ENCODE measurements at regions not wholly inside any gene's neighbourhood (a gene's known extent, or its start where the extent isn't known, plus 50 kb on each side); places are given as distances from the start of the nearest gene placed in this dataset.
A peak's percentile ranks its signal among the peaks of the same experiment; 100 is the strongest.

GRCh38 chr20:1827974-1828785 lies 67.0 kb upstream of the SIRPA start:
- DNase-seq = peak; percentile 88 to 98 (median 94)
- intact Hi-C loops (cut with DNase I) = no loop called here

DNA sequence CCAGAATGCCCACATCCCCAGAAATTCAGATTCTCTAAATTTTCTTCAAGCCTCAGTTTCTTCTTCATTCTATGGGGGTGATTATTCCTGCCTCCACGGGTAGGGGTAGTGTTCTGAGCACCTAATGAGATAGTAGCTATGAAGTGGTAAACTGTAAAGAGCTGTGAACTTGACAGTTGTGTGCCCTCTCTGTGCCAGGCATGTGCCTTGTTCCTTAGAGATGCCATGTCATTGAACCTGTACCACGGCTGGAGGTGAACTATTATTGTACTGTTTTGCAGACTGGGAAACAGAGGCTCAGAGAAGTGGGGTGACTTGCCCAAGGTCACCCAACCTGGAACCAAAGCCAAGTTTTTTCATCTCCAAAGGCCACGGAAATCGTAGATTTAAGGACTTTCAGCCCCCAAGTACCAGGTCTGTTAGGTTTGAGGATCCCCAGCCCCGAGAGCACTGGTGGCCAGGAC lies 67.7 kb upstream of the SIRPA start:
- no peak for DNase-seq
- intact Hi-C loops (cut with DNase I) = no loop called here

GRCh38 chr20:1825938-1826445 lies 69.2 kb upstream of the SIRPA start:
- intact Hi-C loops (cut with DNase I) = no loop called here

DNA sequence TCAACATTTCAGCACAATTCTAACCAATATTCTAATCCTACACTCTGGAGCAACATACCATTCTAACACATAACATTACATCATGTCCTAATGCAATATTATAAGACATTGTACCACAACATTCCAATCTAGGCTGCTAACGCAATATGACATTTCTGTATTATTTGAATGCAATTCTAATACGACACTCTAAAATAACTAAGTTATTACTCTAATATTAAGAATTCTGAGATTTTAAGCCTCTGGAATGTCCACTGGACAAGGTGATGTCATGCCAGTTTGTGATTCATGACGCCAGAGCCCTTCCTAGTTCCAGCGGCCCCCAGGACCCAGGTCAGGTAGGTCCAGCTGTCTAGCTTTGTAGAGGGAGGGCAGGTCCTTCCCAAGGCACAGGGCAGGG lies 69.7 kb upstream of the SIRPA start:
- intact Hi-C loops (cut with DNase I) = no loop called here
- DNase-seq = no peak

More at GRCh38 chr20:1825938-1826445, 69.2 kb upstream of the SIRPA start:
- no peak for DNase-seq

- no peak for DNase-seq
These were observed 70.4 kb upstream of the SIRPA start for GRCh38 chr20:1824834-1825233.

GRCh38 chr20:1824181-1824580 lies 71.0 kb upstream of the SIRPA start:
- intact Hi-C loops (cut with DNase I) = no loop called here
- no peak for DNase-seq

More at GRCh38 chr20:1824834-1825233, 70.4 kb upstream of the SIRPA start:
- intact Hi-C loops (cut with DNase I) = no loop called here

DNA sequence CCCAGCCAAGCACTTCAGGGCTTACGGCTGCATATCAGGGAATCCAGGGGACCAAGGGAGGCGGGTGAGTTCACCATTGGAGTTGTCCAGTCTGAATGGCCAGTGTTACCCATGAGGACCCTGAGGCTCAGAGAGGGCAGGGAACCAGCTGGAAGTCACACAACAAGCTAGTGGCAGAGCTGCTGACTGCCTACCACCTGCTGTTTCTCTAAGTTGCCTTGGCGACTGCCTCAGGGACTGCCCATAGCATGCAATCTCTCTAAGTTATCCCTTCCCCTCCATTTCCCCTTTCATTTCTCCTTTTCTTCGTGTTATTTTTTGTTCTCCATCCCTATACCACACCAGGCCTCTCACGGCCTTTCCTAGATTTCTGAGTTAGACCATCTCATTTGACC lies 71.8 kb upstream of the SIRPA start:
- intact Hi-C loops (cut with DNase I) = no loop called here
- peak in 1 of 42 donors; percentile 26 for DNase-seq

DNA sequence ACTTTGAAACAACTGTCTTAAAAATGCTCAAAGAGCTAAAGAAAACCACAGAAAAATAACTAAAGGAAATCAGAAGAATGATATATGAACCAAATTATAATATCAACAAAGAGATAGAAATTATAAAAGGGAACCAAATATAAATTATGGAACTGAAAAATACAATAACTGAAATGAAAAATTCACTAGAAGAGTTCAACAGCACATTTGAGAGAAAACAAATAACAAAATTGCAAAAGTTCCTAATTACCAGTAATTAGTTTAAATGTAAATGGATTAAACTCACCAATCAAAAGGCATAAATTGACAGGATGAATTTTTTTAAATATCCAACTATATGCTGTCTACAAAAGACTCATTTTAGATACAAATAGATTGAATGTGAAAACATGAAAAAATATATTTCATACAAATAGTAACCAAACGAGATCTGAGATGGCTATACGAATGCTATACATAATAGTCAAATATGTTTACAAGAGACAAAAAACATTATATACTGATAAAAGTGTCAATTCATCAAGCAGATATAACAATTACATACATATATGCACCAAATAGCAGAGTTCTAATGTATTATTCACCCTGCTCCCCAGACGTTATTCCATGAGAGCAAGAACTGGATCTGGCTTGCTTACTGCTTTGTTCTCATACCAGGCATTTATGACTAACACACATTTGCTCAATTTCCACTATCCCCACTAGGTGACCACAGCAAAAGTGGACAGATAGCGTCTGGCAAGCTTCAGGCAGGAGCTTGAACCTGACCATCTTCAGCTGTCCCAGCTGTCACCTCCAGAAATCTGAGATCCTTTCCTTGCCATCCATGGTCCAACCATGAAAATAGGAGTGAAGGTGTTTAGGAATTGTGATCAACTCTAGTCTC lies 72.4 kb upstream of the SIRPA start:
- peak in 1 of 42 donors; percentile 5 for DNase-seq
- intact Hi-C loops (cut with DNase I) = no loop called here

GRCh38 chr20:1820138-1821079 lies 74.8 kb upstream of the SIRPA start:
- DNase-seq = peak in 9 of 42 donors; percentile 2 to 58 (median 34)
- intact Hi-C loops (cut with DNase I) = no loop called here

DNA sequence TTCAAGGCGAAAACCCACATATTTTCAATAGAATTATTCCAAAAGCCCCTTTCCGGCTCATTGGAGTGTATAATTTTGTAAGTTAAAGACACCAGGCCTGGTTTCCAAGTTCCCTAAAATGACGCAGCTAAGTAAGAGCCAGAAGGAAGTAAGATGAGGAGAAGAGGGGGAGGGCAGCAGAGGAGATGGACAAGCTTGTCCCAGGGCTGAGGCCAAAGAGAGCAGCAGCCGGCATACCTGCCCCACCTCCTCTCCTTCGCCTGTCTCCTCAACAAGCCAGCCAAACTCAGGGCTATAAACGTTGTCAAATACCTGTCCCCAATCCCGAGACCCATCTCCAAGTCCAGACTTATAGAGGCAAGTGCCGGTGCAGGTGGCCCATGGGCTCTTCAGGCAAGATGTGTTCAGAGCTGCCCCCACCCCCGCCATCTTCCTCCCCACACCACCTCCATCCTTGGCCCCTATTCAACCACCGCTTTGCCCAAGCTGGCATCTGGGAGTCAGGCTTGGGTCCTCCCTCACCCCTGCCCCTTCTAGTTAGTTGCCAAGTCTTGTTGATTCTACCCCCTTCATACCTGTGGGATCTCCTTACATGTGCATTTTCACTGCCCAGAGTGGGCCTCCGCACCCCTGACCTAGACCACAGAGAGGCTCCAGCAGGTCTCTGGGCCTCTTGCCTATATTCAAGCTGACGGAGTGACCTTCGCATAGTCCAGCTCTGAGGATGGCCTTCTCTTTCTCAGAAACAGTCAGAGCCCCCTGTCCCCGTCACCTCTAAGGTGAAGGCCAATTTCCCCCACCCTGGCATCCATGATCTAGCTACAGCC lies 75.7 kb upstream of the SIRPA start:
- peak in 14 of 42 donors; percentile 11 to 72 (median 31) for DNase-seq
- intact Hi-C loops (cut with DNase I) = no loop called here

DNA sequence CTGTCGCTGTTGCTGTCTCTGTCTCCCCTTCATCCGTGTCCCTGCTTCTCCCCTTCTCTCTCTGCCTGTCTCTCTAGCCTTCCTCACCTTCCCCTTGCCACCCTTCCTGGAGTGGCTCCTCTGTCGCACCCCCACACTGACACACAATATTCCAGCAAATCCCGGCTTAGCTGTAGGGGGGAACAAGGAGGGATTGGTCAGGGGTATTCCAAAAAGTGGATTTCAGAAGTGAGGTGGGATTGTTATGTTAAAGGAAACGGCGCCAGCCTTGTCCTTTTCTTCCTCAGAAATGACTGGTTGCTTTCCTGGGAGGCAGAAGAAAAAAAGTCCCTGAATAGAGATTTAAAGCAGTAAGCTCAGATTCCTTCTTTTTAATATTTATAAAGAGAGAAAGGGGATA lies 76.3 kb upstream of the SIRPA start:
- peak in 9 of 42 donors; percentile 5 to 45 (median 10) for DNase-seq
- intact Hi-C loops (cut with DNase I) = no loop called here

- intact Hi-C loops (cut with DNase I) = no loop called here
- DNase-seq = peak in 5 of 42 donors; percentile 1 to 38 (median 11)
These were observed 76.9 kb upstream of the SIRPA start for GRCh38 chr20:1818247-1818840.

GRCh38 chr20:1817577-1818211 lies 77.5 kb upstream of the SIRPA start:
- peak in 12 of 42 donors; percentile 1 to 43 (median 12) for DNase-seq

GRCh38 chr20:1816384-1817381 lies 78.5 kb upstream of the SIRPA start:
- DNase-seq = peak in 29 of 42 donors; percentile 32 to 86 (median 62)
- intact Hi-C loops (cut with DNase I) = no loop called here

More at GRCh38 chr20:1817577-1818211, 77.5 kb upstream of the SIRPA start:
- intact Hi-C loops (cut with DNase I) = no loop called here

- intact Hi-C loops (cut with DNase I) = no loop called here
These were observed 79.6 kb upstream of the SIRPA start for GRCh38 chr20:1815502-1816085.

More at GRCh38 chr20:1815502-1816085, 79.6 kb upstream of the SIRPA start:
- DNase-seq = peak in 10 of 42 donors; percentile 7 to 66 (median 38)
